GM12865 (cell line): ENCODE measurements at regions not wholly inside any gene's neighbourhood (a gene's known extent, or its start where the extent isn't known, plus 50 kb on each side); places are given as distances from the start of the nearest gene placed in this dataset.
A peak's percentile ranks its signal among the peaks of the same experiment; 100 is the strongest.

ENCODE experiments used
- DNase-seq: peaks from one replicate; pipeline ENCODE4 v3.0.0; 2010; ENCODE audit warnings: low read depth
- H3K4me3 ChIP-seq: 2 replicates; pipeline ENCODE4 v1.5.1; 2011; ENCODE audit warnings: mild to moderate bottlenecking, low read depth, low read length, control low read depth
- TF ChIP-seq, protein P1 (sequence below): IDR thresholded peaks from 2 replicates; pipeline ENCODE4 v1.5.1; 2011; ENCODE audit warnings: low read length, control low read depth, low read depth, inconsistent platforms; ENCODE audit not compliant: insufficient read depth; ENCODE audit errors: missing control alignments

GRCh38 chr5:125370461-125371205, 624.2 kb upstream of the ZNF608 start:
- DNase-seq: no peak
- TF ChIP-seq, protein P1, sequence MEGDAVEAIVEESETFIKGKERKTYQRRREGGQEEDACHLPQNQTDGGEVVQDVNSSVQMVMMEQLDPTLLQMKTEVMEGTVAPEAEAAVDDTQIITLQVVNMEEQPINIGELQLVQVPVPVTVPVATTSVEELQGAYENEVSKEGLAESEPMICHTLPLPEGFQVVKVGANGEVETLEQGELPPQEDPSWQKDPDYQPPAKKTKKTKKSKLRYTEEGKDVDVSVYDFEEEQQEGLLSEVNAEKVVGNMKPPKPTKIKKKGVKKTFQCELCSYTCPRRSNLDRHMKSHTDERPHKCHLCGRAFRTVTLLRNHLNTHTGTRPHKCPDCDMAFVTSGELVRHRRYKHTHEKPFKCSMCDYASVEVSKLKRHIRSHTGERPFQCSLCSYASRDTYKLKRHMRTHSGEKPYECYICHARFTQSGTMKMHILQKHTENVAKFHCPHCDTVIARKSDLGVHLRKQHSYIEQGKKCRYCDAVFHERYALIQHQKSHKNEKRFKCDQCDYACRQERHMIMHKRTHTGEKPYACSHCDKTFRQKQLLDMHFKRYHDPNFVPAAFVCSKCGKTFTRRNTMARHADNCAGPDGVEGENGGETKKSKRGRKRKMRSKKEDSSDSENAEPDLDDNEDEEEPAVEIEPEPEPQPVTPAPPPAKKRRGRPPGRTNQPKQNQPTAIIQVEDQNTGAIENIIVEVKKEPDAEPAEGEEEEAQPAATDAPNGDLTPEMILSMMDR: no peak

DNA sequence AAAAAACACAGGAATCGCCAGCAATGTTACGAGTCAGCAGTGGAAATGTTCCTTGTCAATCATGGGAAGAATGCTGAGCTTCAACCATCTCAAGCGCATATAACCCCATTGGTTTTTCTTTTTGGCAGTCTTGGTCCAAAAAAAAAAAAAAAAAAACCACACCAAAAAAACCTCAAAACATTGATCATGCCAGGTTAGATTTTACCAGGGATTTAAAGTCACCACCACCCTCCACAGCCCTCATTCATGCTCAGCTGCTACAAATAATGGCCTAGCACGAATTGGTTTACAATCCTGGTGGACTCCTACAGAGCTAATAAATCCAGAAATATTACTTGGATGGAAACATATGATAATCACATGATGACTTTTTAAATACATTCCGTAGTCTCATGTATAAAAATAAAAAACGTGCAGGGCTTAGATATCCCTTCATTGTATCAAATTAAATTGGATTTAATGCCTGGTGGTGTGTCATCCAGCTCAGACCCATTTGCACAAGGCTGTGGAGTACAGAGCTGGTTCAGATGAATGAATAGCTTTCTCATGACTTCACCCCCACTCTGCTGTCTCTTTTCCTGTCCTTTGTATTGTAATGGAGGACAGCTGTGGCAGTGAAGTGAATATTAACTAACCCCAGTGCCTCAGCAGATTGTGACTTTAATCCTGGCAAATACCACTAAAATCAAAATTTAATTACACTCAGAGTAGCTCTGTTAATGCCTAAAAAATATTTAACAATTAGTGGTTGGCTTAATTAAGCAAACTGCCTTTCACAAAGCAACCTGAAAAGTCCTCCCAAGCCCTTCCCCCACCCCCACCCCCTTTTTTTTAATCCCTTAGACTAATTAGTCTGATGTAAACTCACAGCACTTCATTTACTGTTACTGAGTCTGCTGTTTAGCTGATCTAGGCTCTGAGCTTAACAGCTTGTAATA, 626.5 kb upstream of the ZNF608 start:
- DNase-seq: no peak
- H3K4me3 ChIP-seq: no peak overlapping the region
- TF ChIP-seq, protein P1: no peak

More at GRCh38 chr5:125370461-125371205, 624.2 kb upstream of the ZNF608 start:
- no peak overlapping the region for H3K4me3 ChIP-seq

- TF ChIP-seq, protein P1: no peak
- H3K4me3 ChIP-seq: no peak overlapping the region
- DNase-seq: peak; percentile 12
Observed at GRCh38 chr5:125375143-125375542, 628.7 kb upstream of the ZNF608 start.

GRCh38 chr5:125376059-125376641, 629.7 kb upstream of the ZNF608 start:
- no peak overlapping the region for H3K4me3 ChIP-seq
- no peak for DNase-seq
- TF ChIP-seq, protein P1: no peak

GRCh38 chr5:125377141-125377540, 630.7 kb upstream of the ZNF608 start:
- DNase-seq: no peak
- no peak overlapping the region for H3K4me3 ChIP-seq
- TF ChIP-seq, protein P1: no peak

- H3K4me3 ChIP-seq: no peak overlapping the region
- TF ChIP-seq, protein P1: no peak
- DNase-seq: peak; percentile 1
Observed at GRCh38 chr5:125381290-125381689, 634.9 kb upstream of the ZNF608 start.
